ENCODE measurements at regions not wholly inside any gene's neighbourhood (a gene's known extent, or its start where the extent isn't known, plus 50 kb on each side); places are given as distances from the start of the nearest gene placed in this dataset.

GRCh38 chr13:111570911-111571310, 250.5 kb downstream of the TEX29 start:
- H3K27me3 Mint-ChIP-seq (ENCODE audit: insufficient read depth, low read depth, poor library complexity) = peaks cover 11% of the 10 kb centered on the region
- no peaks in the 10 kb centered on the region; the same call in 2 of the 3 replicates for H3K4me1 Mint-ChIP-seq
- Histone ChIP-seq H3F3A (replicated peaks; ENCODE audit: low read depth) (no peaks in the 10 kb centered on the region), H2AFZ (no peak overlapping the region), H3K79me2 (replicated peaks; ENCODE audit: insufficient read depth) (no peaks in the 10 kb centered on the region), H3K4me1 (ENCODE audit: insufficient read depth) (no peaks in the 10 kb centered on the region), H3K36me3 (ENCODE audit: insufficient read depth) (no peaks in the 10 kb centered on the region), H3K4me3 (no peak overlapping the region), H3K4me2 (no peak overlapping the region), H3K27ac (ENCODE audit: low read depth) (no peak overlapping the region), H3K9me2 (ENCODE audit: insufficient read depth) (no peaks in the 10 kb centered on the region), H4K20me1 (replicated peaks; ENCODE audit: insufficient read depth) (no peaks in the 10 kb centered on the region), H3K27me3 (ENCODE audit: insufficient read depth) (no peaks in the 10 kb centered on the region)
- H3K36me3 Mint-ChIP-seq (ENCODE audit: low read depth) = peaks cover 17% of the 10 kb centered on the region
- no peak overlapping the region for H3K27ac Mint-ChIP-seq
- H3K9me3 Mint-ChIP-seq = peaks cover 47% of the 10 kb centered on the region
- DNase-seq (ENCODE audit: low spot score) (no peak), ATAC-seq (no peak)
- no peak overlapping the region for H3K4me3 Mint-ChIP-seq
- TF ChIP-seq STAT1 (IDR thresholded peaks at IDR 0.05; ENCODE audit: unreplicated experiment) (no peak), ZNF114 (CRISPR knock-in tag; IDR thresholded peaks at IDR 0.05) (no peak), POLR2AphosphoS5 (IDR thresholded peaks at IDR 0.05; ENCODE audit: low read depth) (no peak), ZNF331 (CRISPR knock-in tag; IDR thresholded peaks at IDR 0.05; ENCODE audit: low read depth) (no peak), CREB1 (CRISPR knock-in tag; IDR thresholded peaks at IDR 0.05; ENCODE audit: low read depth) (no peak), ZNF462 (CRISPR knock-in tag; IDR thresholded peaks at IDR 0.05) (no peak), NANOG (IDR thresholded peaks at IDR 0.05; ENCODE audit: borderline replicate concordance) (no peak), EZH2 (IDR thresholded peaks at IDR 0.05; ENCODE audit: low read depth, unreplicated experiment) (no peak), REST (IDR thresholded peaks at IDR 0.05; ENCODE audit: unreplicated experiment) (no peak), EZH2phosphoT487 (IDR thresholded peaks at IDR 0.05; ENCODE audit: unreplicated experiment) (no peak), CTCF (conservative IDR thresholded peaks at IDR 0.05; ENCODE audit: low read depth in 2 of 2) (no peak)

Measured in GM23338 (cell line).